Liver (tissue), 8 donors: ENCODE measurements at regions not wholly inside any gene's neighbourhood (a gene's known extent, or its start where the extent isn't known, plus 50 kb on each side); places are given as distances from the start of the nearest gene placed in this dataset.

Experiments
- DNase-seq: peaks from one replicate; pipeline ENCODE4 v3.0.0-alpha.2; 2017; ENCODE audit warnings: low spot score
- H3K27ac ChIP-seq, 2 donors: one replicate each; pipeline ENCODE4 v1.7.0; 2013; ENCODE audit warnings: inconsistent platforms in 2 of 2, low read length in 2 of 2, control low read depth in 1 of 2, low read depth in 1 of 2, mild to moderate bottlenecking in 1 of 2
- H3K27me3 ChIP-seq, 4 donors: one replicate each; pipeline versions ENCODE4 v1.6.1 to v1.7.0; 2013; ENCODE audit warnings: low read length in 3 of 4, inconsistent platforms in 1 of 4, mild to moderate bottlenecking in 1 of 4, moderate library complexity in 1 of 4; ENCODE audit not compliant: control insufficient read depth in 4 of 4, insufficient read depth in 4 of 4
- H3K36me3 ChIP-seq, 4 donors: one replicate each; pipeline versions ENCODE4 v1.6.1 to v1.7.0; 2013; ENCODE audit warnings: low read length in 3 of 4, mild to moderate bottlenecking in 3 of 4, low read depth in 1 of 4, moderate library complexity in 1 of 4; ENCODE audit not compliant: control insufficient read depth in 4 of 4, insufficient read depth in 3 of 4
- H3K4me1 ChIP-seq, 4 donors: one replicate each; pipeline versions ENCODE4 v1.6.1 to v1.7.0; 2013; ENCODE audit warnings: low read length in 3 of 4, mild to moderate bottlenecking in 3 of 4, moderate library complexity in 1 of 4; ENCODE audit not compliant: control insufficient read depth in 4 of 4, insufficient read depth in 4 of 4
- H3K4me3 ChIP-seq, 3 donors: one replicate each; pipeline versions ENCODE4 v1.6.1 to v1.7.0; 2013; ENCODE audit warnings: low read length in 3 of 3, control low read depth in 1 of 3, low read depth in 1 of 3, mild to moderate bottlenecking in 1 of 3
- H3K9ac ChIP-seq, 2 donors: one replicate each; pipeline ENCODE4 v1.7.0; 2013; ENCODE audit warnings: low read length in 2 of 2, mild to moderate bottlenecking in 2 of 2, moderate library complexity in 2 of 2, control low read depth in 1 of 2, low read depth in 1 of 2
- H3K9me3 ChIP-seq, 4 donors: one replicate each; pipeline versions ENCODE4 v1.6.1 to v1.7.0; 2013; ENCODE audit warnings: low read length in 3 of 4; ENCODE audit not compliant: control insufficient read depth in 4 of 4
- EGR1 ChIP-seq, 2 donors: IDR thresholded peaks; 2 replicates each; pipeline ENCODE4 v1.6.1; 2016 to 2018; ENCODE audit warnings: antibody characterized with exemption in 2 of 2, low read depth in 2 of 2
- FOXA1 ChIP-seq: IDR thresholded peaks from 2 replicates; pipeline ENCODE4 v1.6.1; 2016; ENCODE audit warnings: antibody characterized with exemption
- GABPA ChIP-seq, 2 donors: IDR thresholded peaks in 1 of 2; conservative IDR thresholded peaks in 1 of 2; 2 replicates each; pipeline ENCODE4 v1.6.1; 2016; ENCODE audit warnings: antibody characterized with exemption in 2 of 2, mild to moderate bottlenecking in 1 of 2, moderate library complexity in 1 of 2
- HNF4G ChIP-seq: IDR thresholded peaks from 2 replicates; pipeline ENCODE4 v1.6.1; 2016; ENCODE audit warnings: antibody characterized with exemption
- JUND ChIP-seq, 2 donors: IDR thresholded peaks; 2 replicates each; pipeline ENCODE4 v1.6.1; 2016; ENCODE audit warnings: antibody characterized with exemption in 2 of 2
- MAX ChIP-seq: IDR thresholded peaks from 2 replicates; pipeline ENCODE4 v1.6.1; 2016; ENCODE audit warnings: antibody characterized with exemption
- NR2F2 ChIP-seq: IDR thresholded peaks from 2 replicates; pipeline ENCODE4 v1.6.1; 2016; ENCODE audit warnings: antibody characterized with exemption
- RAD21 ChIP-seq, 2 donors: IDR thresholded peaks; 2 replicates each; pipeline ENCODE4 v1.6.1; 2016; ENCODE audit warnings: antibody characterized with exemption in 2 of 2, mild to moderate bottlenecking in 2 of 2
- SP1 ChIP-seq: IDR thresholded peaks from 2 replicates; pipeline ENCODE4 v1.6.1; 2018; ENCODE audit warnings: antibody characterized with exemption, mild to moderate bottlenecking
- TAF1 ChIP-seq: conservative IDR thresholded peaks from 2 replicates; pipeline ENCODE4 v1.6.1; 2016; ENCODE audit warnings: antibody characterized with exemption, mild to moderate bottlenecking
- YY1 ChIP-seq: IDR thresholded peaks from 2 replicates; pipeline ENCODE4 v1.6.1; 2016; ENCODE audit warnings: antibody characterized with exemption, mild to moderate bottlenecking
- ZBTB33 ChIP-seq: IDR thresholded peaks from 2 replicates; pipeline ENCODE4 v1.6.1; 2016; ENCODE audit warnings: antibody characterized with exemption
- WGBS: extraction: QIAGEN DNeasy Blood & Tissue Kit; methylation state at CpG from one replicate; pipeline ENCODE4 v1.1.7; 2013; 5-methylcytosine and 5-hydroxymethylcytosine counted together
- TF ChIP-seq, protein P1 (sequence below): IDR thresholded peaks from 2 replicates; pipeline ENCODE4 v1.6.1; 2016; ENCODE audit warnings: antibody characterized with exemption, mild to moderate bottlenecking
- TF ChIP-seq, protein P2 (sequence below): fragments of 150-350 bp; IDR thresholded peaks from 2 replicates; pipeline ENCODE4 v1.5.1; 2017; ENCODE audit warnings: improper control_type of control experiment, low read depth, low read length; ENCODE audit not compliant: missing input control
- donor health status: healthy.
- donor health status: healthy.
- donor health status: healthy.
- donor health status: healthy.
- donor health status: healthy.

DNA sequence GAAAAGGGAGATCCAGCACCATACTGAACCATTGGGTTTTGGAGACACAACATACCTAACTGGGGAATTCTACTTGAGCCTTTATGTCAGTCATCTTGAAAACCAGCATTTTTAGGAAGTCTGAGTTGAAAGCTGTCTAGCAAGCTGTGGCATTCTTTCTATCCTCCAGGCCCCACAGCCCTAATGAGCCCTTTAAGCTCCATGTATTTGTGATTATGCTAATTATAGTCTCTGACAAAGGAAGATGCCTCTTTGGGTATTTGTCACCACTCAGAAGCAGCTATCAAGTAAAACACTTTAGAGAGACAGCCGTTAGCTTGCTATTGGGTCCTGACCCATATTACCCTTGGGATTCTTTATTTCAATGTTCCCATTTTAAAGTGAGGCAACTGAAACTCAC is 159.5 kb upstream of the MANEA start:
- no peaks in the 10 kb centered on the region for H3K4me1 ChIP-seq
- TF ChIP-seq GABPA (IDR thresholded peaks at IDR 0.05 in 1 of 2, conservative IDR thresholded peaks at IDR 0.05 in 1 of 2) (no peak), ZBTB33 (no peak), JUND (IDR thresholded peaks at IDR 0.05) (no peak), NR2F2 (no peak), MAX (no peak), HNF4G (no peak), SP1 (no peak), FOXA1 (no peak), EGR1 (IDR thresholded peaks at IDR 0.05; ENCODE audit: low read depth in 2 of 2) (no peak)
- TF ChIP-seq, protein P1, sequence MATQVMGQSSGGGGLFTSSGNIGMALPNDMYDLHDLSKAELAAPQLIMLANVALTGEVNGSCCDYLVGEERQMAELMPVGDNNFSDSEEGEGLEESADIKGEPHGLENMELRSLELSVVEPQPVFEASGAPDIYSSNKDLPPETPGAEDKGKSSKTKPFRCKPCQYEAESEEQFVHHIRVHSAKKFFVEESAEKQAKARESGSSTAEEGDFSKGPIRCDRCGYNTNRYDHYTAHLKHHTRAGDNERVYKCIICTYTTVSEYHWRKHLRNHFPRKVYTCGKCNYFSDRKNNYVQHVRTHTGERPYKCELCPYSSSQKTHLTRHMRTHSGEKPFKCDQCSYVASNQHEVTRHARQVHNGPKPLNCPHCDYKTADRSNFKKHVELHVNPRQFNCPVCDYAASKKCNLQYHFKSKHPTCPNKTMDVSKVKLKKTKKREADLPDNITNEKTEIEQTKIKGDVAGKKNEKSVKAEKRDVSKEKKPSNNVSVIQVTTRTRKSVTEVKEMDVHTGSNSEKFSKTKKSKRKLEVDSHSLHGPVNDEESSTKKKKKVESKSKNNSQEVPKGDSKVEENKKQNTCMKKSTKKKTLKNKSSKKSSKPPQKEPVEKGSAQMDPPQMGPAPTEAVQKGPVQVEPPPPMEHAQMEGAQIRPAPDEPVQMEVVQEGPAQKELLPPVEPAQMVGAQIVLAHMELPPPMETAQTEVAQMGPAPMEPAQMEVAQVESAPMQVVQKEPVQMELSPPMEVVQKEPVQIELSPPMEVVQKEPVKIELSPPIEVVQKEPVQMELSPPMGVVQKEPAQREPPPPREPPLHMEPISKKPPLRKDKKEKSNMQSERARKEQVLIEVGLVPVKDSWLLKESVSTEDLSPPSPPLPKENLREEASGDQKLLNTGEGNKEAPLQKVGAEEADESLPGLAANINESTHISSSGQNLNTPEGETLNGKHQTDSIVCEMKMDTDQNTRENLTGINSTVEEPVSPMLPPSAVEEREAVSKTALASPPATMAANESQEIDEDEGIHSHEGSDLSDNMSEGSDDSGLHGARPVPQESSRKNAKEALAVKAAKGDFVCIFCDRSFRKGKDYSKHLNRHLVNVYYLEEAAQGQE: no peak
- WGBS: 1% methylated on average over 1 of the region's 1 CpG
- H3K9me3 ChIP-seq: peaks cover 0 to 10% (median 3%) of the 10 kb centered on the region in 4 donors
- H3K27ac ChIP-seq: no peak overlapping the region
- H3K27me3 ChIP-seq: peaks cover 0 to 3% (median 0%) of the 10 kb centered on the region in 4 donors
- H3K36me3 ChIP-seq: no peaks in the 10 kb centered on the region
- no peak overlapping the region for H3K4me3 ChIP-seq
- DNase-seq: no peak
- H3K9ac ChIP-seq: no peak overlapping the region

DNA sequence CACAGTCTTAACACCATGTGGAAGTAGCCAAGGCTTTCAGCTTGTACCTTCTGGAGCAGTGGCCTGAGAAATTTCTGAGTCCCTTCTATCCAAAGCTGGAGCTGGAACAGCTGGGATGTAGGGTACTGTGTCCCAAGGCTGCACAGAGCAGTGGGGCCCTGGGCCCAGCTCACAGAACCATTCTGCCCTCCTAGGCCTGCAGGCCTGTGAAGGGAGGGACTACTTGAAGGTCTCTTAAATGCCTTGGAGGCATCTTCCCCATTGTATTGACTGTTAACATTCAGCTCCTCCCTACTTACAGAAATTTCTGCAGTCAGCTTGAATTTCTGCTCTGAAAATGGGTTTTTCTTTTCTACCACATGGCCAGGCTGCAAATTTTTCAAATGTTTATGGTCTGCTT is 156.5 kb upstream of the MANEA start:
- Histone ChIP-seq H3K36me3 (no peaks in the 10 kb centered on the region), H3K9ac (no peak overlapping the region), H3K9me3 (peaks cover 0 to 10% (median 3%) of the 10 kb centered on the region in 4 donors), H3K27me3 (peaks cover 0 to 3% (median 0%) of the 10 kb centered on the region in 4 donors), H3K27ac (no peak overlapping the region), H3K4me1 (no peaks in the 10 kb centered on the region), H3K4me3 (no peak overlapping the region)
- TF ChIP-seq TAF1: no peak
- TF ChIP-seq SP1: no peak
- TF ChIP-seq, protein P2, sequence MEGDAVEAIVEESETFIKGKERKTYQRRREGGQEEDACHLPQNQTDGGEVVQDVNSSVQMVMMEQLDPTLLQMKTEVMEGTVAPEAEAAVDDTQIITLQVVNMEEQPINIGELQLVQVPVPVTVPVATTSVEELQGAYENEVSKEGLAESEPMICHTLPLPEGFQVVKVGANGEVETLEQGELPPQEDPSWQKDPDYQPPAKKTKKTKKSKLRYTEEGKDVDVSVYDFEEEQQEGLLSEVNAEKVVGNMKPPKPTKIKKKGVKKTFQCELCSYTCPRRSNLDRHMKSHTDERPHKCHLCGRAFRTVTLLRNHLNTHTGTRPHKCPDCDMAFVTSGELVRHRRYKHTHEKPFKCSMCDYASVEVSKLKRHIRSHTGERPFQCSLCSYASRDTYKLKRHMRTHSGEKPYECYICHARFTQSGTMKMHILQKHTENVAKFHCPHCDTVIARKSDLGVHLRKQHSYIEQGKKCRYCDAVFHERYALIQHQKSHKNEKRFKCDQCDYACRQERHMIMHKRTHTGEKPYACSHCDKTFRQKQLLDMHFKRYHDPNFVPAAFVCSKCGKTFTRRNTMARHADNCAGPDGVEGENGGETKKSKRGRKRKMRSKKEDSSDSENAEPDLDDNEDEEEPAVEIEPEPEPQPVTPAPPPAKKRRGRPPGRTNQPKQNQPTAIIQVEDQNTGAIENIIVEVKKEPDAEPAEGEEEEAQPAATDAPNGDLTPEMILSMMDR: no peak
- no peak for TF ChIP-seq YY1
- no peak for TF ChIP-seq RAD21 (IDR thresholded peaks at IDR 0.05)
- TF ChIP-seq, protein P1: no peak
- no peak for DNase-seq
